ENCODE measurements at regions not wholly inside any gene's neighbourhood (a gene's known extent, or its start where the extent isn't known, plus 50 kb on each side); places are given as distances from the start of the nearest gene placed in this dataset.
"Not testable (repeated sequence)": the region's sequence is repeated elsewhere in the genome, so short reads cannot be mapped to it uniquely, and the experiment has no call there.

- Mint-ChIP-seq H3K4me3 (ENCODE audit: unreplicated experiment) (no peak overlapping the region), H3K9me3 (ENCODE audit: unreplicated experiment) (peaks cover 4% of the 10 kb centered on the region), H3K4me1 (ENCODE audit: low read depth, unreplicated experiment) (no peaks in the 10 kb centered on the region), H3K36me3 (ENCODE audit: unreplicated experiment) (no peaks in the 10 kb centered on the region), H3K27ac (ENCODE audit: unreplicated experiment) (no peak overlapping the region), H3K27me3 (ENCODE audit: unreplicated experiment) (peaks cover 2% of the 10 kb centered on the region)
- no peak for DNase-seq
- TF ChIP-seq CTCF (IDR thresholded peaks at IDR 0.05; ENCODE audit: partially characterized antibody, unreplicated experiment): no peak
Measured at GRCh38 chr3:159751146-159751545, 237.5 kb upstream of the IL12A start.

- H3K9me3 Mint-ChIP-seq (ENCODE audit: unreplicated experiment): peaks cover 6% of the 10 kb centered on the region
- H3K4me3 Mint-ChIP-seq (ENCODE audit: unreplicated experiment): no peak overlapping the region
- peaks cover 2% of the 10 kb centered on the region for H3K27me3 Mint-ChIP-seq (ENCODE audit: unreplicated experiment)
- no peak overlapping the region for H3K27ac Mint-ChIP-seq (ENCODE audit: unreplicated experiment)
- H3K4me1 Mint-ChIP-seq (ENCODE audit: low read depth, unreplicated experiment): no peaks in the 10 kb centered on the region
- H3K36me3 Mint-ChIP-seq (ENCODE audit: unreplicated experiment): peaks cover 2% of the 10 kb centered on the region
- DNase-seq: no peak
- no peak for TF ChIP-seq CTCF (IDR thresholded peaks at IDR 0.05; ENCODE audit: partially characterized antibody, unreplicated experiment)
Measured at GRCh38 chr3:159751752-159752151, 236.9 kb upstream of the IL12A start.

- H3K4me3 Mint-ChIP-seq (ENCODE audit: unreplicated experiment); DNase-seq; H3K4me1 Mint-ChIP-seq (ENCODE audit: low read depth, unreplicated experiment); H3K27ac Mint-ChIP-seq (ENCODE audit: unreplicated experiment); H3K9me3 Mint-ChIP-seq (ENCODE audit: unreplicated experiment); H3K27me3 Mint-ChIP-seq (ENCODE audit: unreplicated experiment); H3K36me3 Mint-ChIP-seq (ENCODE audit: unreplicated experiment): not testable (repeated sequence)
Measured at GRCh38 chr3:159756279-159757207, 232.1 kb upstream of the IL12A start.

GRCh38 chr3:159757341-159758060 is 231.1 kb upstream of the IL12A start:
- no peak overlapping the region for H3K27ac Mint-ChIP-seq (ENCODE audit: unreplicated experiment)
- peaks cover 2% of the 10 kb centered on the region for H3K4me1 Mint-ChIP-seq (ENCODE audit: low read depth, unreplicated experiment)
- peaks cover 3% of the 10 kb centered on the region for H3K27me3 Mint-ChIP-seq (ENCODE audit: unreplicated experiment)
- no peak for TF ChIP-seq CTCF (IDR thresholded peaks at IDR 0.05; ENCODE audit: partially characterized antibody, unreplicated experiment)
- DNase-seq: no peak
- peaks cover 9% of the 10 kb centered on the region for H3K9me3 Mint-ChIP-seq (ENCODE audit: unreplicated experiment)
- no peak overlapping the region for H3K4me3 Mint-ChIP-seq (ENCODE audit: unreplicated experiment)
- H3K36me3 Mint-ChIP-seq (ENCODE audit: unreplicated experiment): peaks cover 7% of the 10 kb centered on the region

- peaks cover 2% of the 10 kb centered on the region for H3K4me1 Mint-ChIP-seq (ENCODE audit: low read depth, unreplicated experiment)
- peaks cover 7% of the 10 kb centered on the region for H3K9me3 Mint-ChIP-seq (ENCODE audit: unreplicated experiment)
- no peak for TF ChIP-seq CTCF (IDR thresholded peaks at IDR 0.05; ENCODE audit: partially characterized antibody, unreplicated experiment)
- H3K4me3 Mint-ChIP-seq (ENCODE audit: unreplicated experiment): no peak overlapping the region
- H3K27me3 Mint-ChIP-seq (ENCODE audit: unreplicated experiment): peaks cover 4% of the 10 kb centered on the region
- no peak overlapping the region for H3K27ac Mint-ChIP-seq (ENCODE audit: unreplicated experiment)
- H3K36me3 Mint-ChIP-seq (ENCODE audit: unreplicated experiment): peaks cover 7% of the 10 kb centered on the region
- DNase-seq: no peak
Measured at GRCh38 chr3:159760046-159760445, 228.6 kb upstream of the IL12A start.
